Adrenal gland (tissue), 5 donors: ENCODE measurements at regions not wholly inside any gene's neighbourhood (a gene's known extent, or its start where the extent isn't known, plus 50 kb on each side); places are given as distances from the start of the nearest gene placed in this dataset.

ENCODE experiments used
- POLR2A ChIP-seq, 2 donors: fragments of 450-650 bp; IDR thresholded peaks; one replicate each; pipeline ENCODE4 v1.6.1; 2017; ENCODE audit warnings: antibody characterized with exemption in 2 of 2, mild to moderate bottlenecking in 2 of 2, moderate library complexity in 1 of 2
- TF ChIP-seq, protein P1 (sequence below), 6 experiments: fragments of 450-650 bp in 4 of 6; fragments of 200-600 bp in 2 of 6; sonication (generic) in 1 of 6; IDR thresholded peaks; 1 replicate in 5 of 6; 2 replicates in 1 of 6; pipeline versions ENCODE4 v1.5.1 to v1.8.0; 2016 to 2021; ENCODE audit warnings: antibody characterized with exemption in 6 of 6, mild to moderate bottlenecking in 2 of 6, moderate library complexity in 1 of 6
- donor health status: DM: no; HTN: no; CAD: no.

DNA sequence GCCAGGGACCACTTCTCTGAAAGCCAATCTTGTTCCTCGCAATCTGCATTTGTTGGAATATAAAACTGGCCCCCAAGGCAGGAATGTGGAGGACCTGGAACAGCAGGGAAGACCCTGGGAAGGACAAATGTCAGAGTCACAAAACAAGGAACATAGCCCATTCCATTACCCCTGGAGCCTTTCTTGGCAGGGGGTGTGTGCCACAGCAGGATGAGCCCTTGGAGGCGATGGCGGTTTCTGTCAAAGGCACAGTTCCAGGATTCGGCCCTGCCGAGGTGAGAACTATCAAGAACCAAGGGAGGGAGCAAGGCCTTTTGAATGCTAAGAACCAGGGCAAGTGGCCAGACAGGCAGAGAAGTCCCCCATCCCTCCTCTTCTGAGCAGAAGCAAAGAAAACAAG, 204.3 kb downstream of the TRIM29 start:
- TF ChIP-seq, protein P1, sequence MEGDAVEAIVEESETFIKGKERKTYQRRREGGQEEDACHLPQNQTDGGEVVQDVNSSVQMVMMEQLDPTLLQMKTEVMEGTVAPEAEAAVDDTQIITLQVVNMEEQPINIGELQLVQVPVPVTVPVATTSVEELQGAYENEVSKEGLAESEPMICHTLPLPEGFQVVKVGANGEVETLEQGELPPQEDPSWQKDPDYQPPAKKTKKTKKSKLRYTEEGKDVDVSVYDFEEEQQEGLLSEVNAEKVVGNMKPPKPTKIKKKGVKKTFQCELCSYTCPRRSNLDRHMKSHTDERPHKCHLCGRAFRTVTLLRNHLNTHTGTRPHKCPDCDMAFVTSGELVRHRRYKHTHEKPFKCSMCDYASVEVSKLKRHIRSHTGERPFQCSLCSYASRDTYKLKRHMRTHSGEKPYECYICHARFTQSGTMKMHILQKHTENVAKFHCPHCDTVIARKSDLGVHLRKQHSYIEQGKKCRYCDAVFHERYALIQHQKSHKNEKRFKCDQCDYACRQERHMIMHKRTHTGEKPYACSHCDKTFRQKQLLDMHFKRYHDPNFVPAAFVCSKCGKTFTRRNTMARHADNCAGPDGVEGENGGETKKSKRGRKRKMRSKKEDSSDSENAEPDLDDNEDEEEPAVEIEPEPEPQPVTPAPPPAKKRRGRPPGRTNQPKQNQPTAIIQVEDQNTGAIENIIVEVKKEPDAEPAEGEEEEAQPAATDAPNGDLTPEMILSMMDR (IDR thresholded peaks at IDR 0.05): no peak
- TF ChIP-seq POLR2A (IDR thresholded peaks at IDR 0.05): no peak
